DOHH2 (cell line): ENCODE measurements at regions not wholly inside any gene's neighbourhood (a gene's known extent, or its start where the extent isn't known, plus 50 kb on each side); places are given as distances from the start of the nearest gene placed in this dataset.

Source experiments
- EZH2phosphoT487 ChIP-seq: fragments of 200-600 bp; sonication (generic); IDR thresholded peaks from 2 replicates; pipeline ENCODE4 v1.6.1; 2017; ENCODE audit warnings: borderline replicate concordance, mild to moderate bottlenecking, antibody characterized with exemption, low read length, moderate library complexity, mixed read lengths
- TF ChIP-seq, protein P1 (sequence below): fragments of 200-600 bp; sonication (generic); IDR thresholded peaks from one replicate; pipeline ENCODE4 v1.5.1; 2014; ENCODE audit warnings: antibody characterized with exemption, mild to moderate bottlenecking, low read depth, low read length; ENCODE audit not compliant: poor library complexity, severe bottlenecking

DNA sequence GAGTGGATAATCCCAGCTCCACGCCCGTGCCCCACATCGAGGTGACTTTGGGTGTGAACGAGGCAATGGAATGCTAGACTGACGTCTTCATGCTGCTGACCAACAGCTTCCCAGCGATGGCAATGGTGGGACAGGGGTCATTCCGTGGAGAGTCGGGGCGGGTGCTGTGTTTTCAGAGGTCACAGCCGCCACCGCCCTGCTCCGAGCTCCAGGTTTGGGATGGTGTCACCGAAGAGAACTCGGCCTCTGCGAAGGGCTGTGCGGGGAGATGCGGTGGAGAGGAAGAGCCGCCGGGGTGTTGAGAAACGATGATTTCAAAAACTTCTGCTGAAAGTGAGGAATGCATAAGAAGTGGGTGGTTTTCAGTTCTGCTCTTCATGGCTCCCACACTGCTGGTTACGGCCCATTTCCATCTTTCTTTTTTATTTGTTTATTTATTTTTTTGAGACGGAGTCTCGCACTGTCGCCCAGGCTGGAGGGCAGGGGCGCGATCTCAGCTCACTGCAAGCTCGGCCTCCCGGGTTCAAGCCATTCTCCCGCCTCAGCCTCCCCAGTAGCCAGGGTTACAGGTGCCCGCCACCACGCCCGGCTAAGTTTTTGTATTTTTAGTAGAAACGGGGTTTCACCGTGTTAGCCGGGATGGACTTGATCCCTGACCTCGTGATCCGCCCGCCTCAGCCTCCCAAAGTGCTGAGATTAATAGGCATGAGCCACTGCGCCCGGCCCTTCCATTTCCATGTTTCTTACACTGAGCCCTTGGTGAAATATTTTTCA lies 142.6 kb downstream of the RTP5 start:
- TF ChIP-seq, protein P1, sequence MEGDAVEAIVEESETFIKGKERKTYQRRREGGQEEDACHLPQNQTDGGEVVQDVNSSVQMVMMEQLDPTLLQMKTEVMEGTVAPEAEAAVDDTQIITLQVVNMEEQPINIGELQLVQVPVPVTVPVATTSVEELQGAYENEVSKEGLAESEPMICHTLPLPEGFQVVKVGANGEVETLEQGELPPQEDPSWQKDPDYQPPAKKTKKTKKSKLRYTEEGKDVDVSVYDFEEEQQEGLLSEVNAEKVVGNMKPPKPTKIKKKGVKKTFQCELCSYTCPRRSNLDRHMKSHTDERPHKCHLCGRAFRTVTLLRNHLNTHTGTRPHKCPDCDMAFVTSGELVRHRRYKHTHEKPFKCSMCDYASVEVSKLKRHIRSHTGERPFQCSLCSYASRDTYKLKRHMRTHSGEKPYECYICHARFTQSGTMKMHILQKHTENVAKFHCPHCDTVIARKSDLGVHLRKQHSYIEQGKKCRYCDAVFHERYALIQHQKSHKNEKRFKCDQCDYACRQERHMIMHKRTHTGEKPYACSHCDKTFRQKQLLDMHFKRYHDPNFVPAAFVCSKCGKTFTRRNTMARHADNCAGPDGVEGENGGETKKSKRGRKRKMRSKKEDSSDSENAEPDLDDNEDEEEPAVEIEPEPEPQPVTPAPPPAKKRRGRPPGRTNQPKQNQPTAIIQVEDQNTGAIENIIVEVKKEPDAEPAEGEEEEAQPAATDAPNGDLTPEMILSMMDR = no peak
- no peak for TF ChIP-seq EZH2phosphoT487
